Bronchial epithelial cell (primary cell): ENCODE measurements at regions not wholly inside any gene's neighbourhood (a gene's known extent, or its start where the extent isn't known, plus 50 kb on each side); places are given as distances from the start of the nearest gene placed in this dataset.

Experiments used
- DNase-seq: peaks from one replicate; pipeline ENCODE4 v3.0.0-alpha.2; 2010; ENCODE audit warnings: low read depth
- FAIRE-seq: peaks from 2 replicates; lab custom pipeline; 2011; peaks lifted over from hg19 to GRCh38; lab: Jason Lieb, UNC
- H3K27me3 ChIP-seq: 2 replicates; pipeline ENCODE4 v1.5.1; 2011; ENCODE audit warnings: low read length; ENCODE audit not compliant: control insufficient read depth, insufficient read depth
- H3K36me3 ChIP-seq: 2 replicates; pipeline ENCODE4 v1.5.1; 2011; ENCODE audit warnings: low read length; ENCODE audit not compliant: control insufficient read depth, insufficient read depth
- H3K4me3 ChIP-seq: 2 replicates; pipeline ENCODE4 v1.5.1; 2011; ENCODE audit warnings: mild to moderate bottlenecking, low read depth, low read length, control low read depth
- CTCF ChIP-seq: IDR thresholded peaks from 2 replicates; pipeline ENCODE4 v1.5.1; 2011; ENCODE audit warnings: mild to moderate bottlenecking, moderate library complexity, low read length, control low read depth, inconsistent platforms; ENCODE audit not compliant: insufficient read depth, severe bottlenecking

DNA sequence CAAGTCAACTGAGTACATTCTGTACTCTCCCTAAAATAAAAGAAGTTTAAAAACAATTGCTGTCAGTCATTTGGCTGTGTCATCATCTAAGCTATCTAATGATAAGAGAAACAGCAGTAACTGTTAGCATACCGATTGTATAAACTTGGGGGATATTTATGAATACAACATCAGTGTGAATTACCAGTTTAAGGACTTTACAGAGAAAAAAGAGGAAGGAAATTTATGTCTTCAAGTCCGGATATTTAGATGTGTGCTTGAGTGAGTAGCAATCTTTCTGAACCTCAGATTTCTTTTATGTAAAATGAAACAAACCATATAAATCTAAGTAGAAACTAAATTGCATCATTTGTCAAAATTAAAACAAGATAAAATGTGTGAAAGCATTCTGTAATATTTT, 1557.0 kb downstream of the MRPL39 start:
- DNase-seq (no peak), FAIRE-seq (no peak)
- no peak overlapping the region for H3K4me3 ChIP-seq
- no peaks in the 10 kb centered on the region for H3K27me3 ChIP-seq
- no peak for TF ChIP-seq CTCF
- no peaks in the 10 kb centered on the region for H3K36me3 ChIP-seq

GRCh38 chr21:24046829-24047443, 1560.3 kb downstream of the MRPL39 start:
- TF ChIP-seq CTCF = no peak
- no peaks in the 10 kb centered on the region for H3K27me3 ChIP-seq
- DNase-seq (no peak), FAIRE-seq (no peak)
- no peaks in the 10 kb centered on the region for H3K36me3 ChIP-seq
- no peak overlapping the region for H3K4me3 ChIP-seq

- H3K36me3 ChIP-seq = no peaks in the 10 kb centered on the region
- DNase-seq = no peak
- no peak for TF ChIP-seq CTCF
- FAIRE-seq = no peak
- H3K27me3 ChIP-seq = no peaks in the 10 kb centered on the region
- no peak overlapping the region for H3K4me3 ChIP-seq
Measured at GRCh38 chr21:24045775-24046215, 1561.5 kb downstream of the MRPL39 start.

- no peak for FAIRE-seq
- no peak overlapping the region for H3K4me3 ChIP-seq
Measured at GRCh38 chr21:24045373-24045772, 1561.9 kb downstream of the MRPL39 start.

GRCh38 chr21:24042687-24043086, 1564.6 kb downstream of the MRPL39 start:
- no peak for DNase-seq
- no peak for TF ChIP-seq CTCF
- FAIRE-seq = no peak
- no peaks in the 10 kb centered on the region for H3K36me3 ChIP-seq
- H3K4me3 ChIP-seq = no peak overlapping the region
- H3K27me3 ChIP-seq = no peaks in the 10 kb centered on the region

More at GRCh38 chr21:24045373-24045772, 1561.9 kb downstream of the MRPL39 start:
- Histone ChIP-seq H3K27me3 (no peaks in the 10 kb centered on the region), H3K36me3 (no peaks in the 10 kb centered on the region)
- no peak for TF ChIP-seq CTCF
- DNase-seq = no peak

GRCh38 chr21:24032709-24033232, 1574.5 kb downstream of the MRPL39 start:
- no peaks in the 10 kb centered on the region for H3K27me3 ChIP-seq
- no peaks in the 10 kb centered on the region for H3K36me3 ChIP-seq
- no peak overlapping the region for H3K4me3 ChIP-seq
- DNase-seq (no peak), FAIRE-seq (no peak)
- TF ChIP-seq CTCF = no peak
